GM19025 (cell line): ENCODE measurements at regions not wholly inside any gene's neighbourhood (a gene's known extent, or its start where the extent isn't known, plus 50 kb on each side); places are given as distances from the start of the nearest gene placed in this dataset.

Source experiments
- ATAC-seq: cut with Tn5 transposase; IDR thresholded peaks from one replicate; pipeline ENCODE4 v1.9.1; 2021; ENCODE audit warnings: mild to moderate bottlenecking, low read depth, moderate library complexity; ENCODE audit not compliant: unreplicated experiment

DNA sequence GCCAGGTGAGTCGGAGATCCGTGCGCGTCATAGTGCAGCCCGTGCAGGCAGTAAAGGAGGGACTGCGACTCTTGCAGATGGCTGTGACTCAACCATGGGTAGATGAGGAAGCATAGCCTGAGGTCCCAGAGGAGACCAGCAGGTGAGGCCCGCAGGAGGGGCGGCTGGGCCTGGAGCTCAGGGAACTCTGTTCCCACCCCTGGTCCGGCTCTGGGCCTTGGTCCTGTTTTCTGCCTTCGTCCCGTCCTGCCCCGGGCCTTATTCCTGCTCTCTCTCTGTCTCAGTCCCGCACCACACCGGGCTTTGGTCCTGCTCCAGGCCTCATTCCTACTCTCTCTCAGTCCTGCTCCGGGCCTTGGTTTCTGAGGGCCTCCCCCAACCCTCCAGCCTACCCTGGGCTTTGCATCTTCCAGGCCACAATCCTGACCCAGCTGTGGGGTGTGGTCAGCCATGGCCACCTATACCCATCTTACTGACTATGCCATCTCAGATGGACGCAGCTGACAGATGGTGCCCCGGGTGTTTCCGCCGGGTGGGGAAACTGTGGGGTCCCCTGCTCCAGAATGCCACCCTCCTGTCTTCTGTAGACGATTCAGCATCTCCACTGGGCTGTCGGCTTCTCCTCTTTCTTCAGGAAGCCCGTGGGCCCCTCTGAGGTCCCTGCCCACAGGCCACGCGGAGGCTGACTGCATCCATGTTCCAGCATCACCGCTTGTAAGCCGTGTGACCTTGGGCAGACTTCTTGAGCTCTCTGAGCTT lies 1134.1 kb downstream of the BRD1 start:
- ATAC-seq, result no peak

- no peak for ATAC-seq
These were observed 1134.8 kb downstream of the BRD1 start for GRCh38 chr22:48692734-48693376.

- no peak for ATAC-seq
These were observed 1136.2 kb downstream of the BRD1 start for GRCh38 chr22:48691431-48691851.

- no peak for ATAC-seq
These were observed 1136.9 kb downstream of the BRD1 start for GRCh38 chr22:48690583-48691317.

DNA sequence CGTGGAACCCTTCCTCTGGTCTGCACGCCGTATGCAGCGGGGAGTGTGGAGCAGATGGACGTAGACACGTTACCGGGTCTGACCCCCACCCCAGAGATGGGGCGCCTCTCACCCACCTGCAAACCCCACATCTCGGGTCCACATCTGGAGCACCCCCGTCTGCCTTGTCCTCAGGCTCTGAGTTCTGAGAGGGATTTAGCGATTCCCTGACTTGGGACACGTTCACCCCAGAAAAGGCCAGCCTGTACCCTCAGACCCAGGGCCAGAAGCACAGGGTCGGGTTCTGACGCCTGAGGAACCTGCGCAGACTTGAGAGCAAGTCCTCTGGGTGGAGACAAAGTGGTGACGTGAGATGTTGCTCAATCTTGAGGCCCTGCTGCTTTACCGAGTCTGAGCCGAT lies 1138.5 kb downstream of the BRD1 start:
- no peak for ATAC-seq

- ATAC-seq, result no peak
These were observed 1139.3 kb downstream of the BRD1 start for GRCh38 chr22:48688366-48688765.

GRCh38 chr22:48687606-48688005 lies 1140.1 kb downstream of the BRD1 start:
- no peak for ATAC-seq

- no peak for ATAC-seq
These were observed 1140.9 kb downstream of the BRD1 start for GRCh38 chr22:48686694-48687302.

- no peak for ATAC-seq
These were observed 1141.9 kb downstream of the BRD1 start for GRCh38 chr22:48685767-48686166.

GRCh38 chr22:48683640-48684039 lies 1144.0 kb downstream of the BRD1 start:
- ATAC-seq, result no peak

DNA sequence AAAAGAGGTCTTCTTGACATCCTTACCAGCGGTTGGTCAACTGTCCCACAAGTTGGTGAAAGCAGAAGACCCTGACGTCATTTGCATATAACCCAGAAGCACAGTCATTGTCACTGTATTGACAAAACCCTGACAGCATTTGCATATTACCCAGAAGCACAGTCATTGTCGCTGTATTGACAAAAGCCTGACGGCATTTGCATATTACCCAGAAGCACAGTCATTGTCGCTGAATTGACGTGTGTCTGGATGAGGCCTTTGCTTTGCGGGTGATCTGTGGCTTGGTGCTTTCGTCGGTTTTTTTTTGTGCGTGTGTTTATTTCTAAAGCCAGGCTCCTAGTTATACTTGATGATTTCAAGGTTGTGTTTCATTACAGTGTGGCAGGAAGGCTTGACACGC lies 1145.2 kb downstream of the BRD1 start:
- no peak for ATAC-seq

GRCh38 chr22:48680601-48681000 lies 1147.1 kb downstream of the BRD1 start:
- no peak for ATAC-seq

DNA sequence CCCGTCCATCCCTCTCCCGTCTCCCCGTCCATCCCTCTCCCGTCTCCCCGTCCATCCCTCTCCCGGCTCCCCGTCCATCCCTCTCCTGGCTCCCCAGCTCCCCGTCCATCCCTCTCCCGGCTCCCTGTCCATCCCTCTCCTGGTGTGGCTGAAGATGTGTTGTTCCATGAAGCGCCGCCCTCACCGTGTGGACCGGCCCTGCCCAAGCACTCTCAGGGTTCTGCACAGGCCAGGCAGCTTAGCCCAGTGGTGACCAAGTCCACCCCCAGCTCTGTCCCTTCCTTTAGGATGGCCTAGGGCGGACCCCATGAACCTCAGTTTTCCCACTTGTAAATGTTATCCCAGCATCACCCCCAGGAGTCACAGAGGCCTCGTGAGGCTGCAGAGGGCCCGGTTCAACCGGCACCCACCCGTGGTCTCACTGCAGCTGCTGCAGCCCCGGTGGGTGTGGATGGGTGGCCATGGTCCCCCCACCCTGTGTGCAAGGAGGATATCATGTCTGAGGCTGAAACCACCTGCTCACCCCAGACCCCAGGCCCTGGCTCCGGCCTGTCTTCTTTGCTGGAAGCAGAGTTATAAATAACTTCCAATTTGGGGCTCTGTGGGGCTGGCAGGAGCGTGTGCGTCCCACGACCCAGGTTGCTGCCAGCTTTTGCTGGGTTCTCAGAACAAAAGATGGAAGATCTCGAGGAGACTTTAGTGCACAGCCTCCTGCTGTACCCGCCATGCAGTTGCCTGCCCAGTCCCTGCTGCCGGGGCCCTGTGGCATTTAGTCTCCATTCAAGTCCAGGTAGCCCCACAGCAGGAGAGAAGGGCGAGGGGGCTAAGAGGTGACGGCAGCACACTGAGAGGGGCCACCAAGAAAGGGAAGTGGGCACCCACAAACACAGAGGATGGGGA lies 1147.8 kb downstream of the BRD1 start:
- ATAC-seq, result no peak

DNA sequence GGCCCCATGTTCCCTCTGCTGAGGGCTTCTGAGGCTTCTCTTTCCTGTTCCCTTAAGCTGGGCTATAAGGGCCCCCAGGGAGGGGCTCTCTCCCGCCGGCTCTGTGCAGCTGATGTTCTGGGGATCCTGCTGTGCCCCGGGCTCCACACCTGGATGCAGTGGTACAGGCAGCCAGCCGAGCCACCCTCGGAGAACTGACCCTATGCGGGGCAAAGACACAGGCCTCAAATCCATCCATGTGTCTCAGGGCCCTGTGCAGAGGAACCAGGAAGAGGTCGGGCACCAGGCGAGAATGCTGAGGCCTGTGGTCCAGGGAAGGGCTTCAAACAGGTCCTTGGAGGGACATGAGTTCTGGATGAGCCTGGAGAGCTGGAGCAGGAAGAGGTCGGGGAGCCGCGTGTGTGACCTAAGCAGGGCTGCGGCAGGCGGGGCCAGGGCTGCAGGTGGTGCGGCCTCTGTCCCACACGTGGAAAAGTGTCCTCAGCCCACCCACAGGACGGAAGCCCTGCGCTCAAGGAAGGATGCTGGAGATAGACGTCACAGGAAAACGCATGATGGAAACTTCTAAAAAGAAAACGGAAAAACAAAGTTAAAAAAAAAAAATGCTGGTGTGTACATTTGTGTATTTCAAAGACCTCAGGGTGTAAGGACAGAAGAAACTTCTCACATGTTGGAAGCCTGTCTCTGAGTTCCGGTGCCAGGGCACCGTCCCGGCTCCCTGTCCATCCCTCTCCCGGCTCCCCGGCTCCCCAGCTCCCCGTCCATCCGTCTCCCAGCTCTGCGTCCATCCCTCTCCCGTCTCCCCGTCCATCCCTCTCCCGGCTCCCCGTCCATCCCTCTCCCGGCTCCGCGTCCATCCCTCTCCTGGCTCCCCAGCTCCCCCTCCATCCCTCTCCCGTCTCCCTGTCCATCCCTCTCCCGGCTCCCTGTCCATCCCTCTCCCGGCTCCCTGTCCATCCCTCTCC lies 1149.2 kb downstream of the BRD1 start:
- ATAC-seq, result no peak

- ATAC-seq, result no peak
These were observed 1150.1 kb downstream of the BRD1 start for GRCh38 chr22:48677621-48678020.

DNA sequence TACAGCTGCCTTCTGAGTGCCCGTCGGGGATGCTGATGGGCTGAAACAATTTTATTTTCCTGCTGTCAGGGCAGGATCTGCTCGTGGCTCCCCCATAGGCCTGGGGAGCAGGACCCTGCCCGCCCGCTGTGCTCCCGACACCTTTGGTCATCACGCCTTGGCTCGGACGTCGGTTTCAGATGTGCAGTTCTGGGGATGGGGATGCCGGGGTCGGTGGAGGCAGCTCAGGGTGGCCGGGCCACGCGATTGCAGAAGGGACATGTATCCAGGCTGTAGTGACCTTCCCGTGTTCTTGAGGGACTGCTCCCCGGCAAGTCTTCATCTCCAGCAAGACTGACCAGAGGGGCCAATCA lies 1150.5 kb downstream of the BRD1 start:
- no peak for ATAC-seq

DNA sequence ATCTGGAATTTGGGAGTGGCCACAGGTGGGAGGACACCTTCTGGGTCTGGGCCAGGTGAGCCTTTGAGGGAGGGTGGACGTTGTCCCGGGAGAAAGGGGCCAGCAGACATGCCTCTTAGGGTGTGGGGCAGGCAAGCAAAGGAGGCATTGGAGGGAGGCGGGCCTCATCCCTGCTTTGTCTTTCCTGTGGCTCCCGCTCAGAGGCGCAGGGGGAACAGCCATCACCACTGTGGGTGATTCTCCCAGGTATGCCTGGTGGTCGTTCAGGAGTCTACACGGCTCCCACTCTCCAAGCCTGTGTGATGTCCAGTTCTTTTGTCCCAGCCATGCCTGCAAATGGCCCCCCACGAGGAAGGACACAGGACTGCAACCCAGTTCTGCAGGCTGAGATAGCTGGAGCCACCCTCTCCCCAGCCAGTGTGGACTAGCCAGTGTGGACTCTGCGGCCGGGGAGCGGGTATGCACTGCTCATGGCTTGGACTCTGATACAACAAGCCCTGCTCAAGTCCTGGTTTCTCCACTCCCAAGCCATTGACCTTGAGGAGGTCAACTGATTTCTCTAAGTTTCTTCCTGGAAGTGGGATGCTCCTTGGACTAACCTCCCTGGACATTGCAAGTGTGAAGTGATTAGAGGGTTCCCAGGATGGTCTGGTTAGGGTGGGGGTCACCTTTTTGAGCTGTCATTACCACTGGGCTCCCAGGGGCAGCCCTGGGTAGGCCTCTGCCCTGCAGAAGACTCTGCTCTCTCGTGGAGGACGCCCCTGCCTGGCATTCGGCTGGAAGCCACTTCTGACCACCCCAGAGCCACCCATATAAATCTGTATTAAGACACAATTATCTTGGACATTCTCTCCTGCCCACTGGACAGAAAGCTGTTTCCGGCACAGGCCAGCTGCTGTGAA lies 1151.2 kb downstream of the BRD1 start:
- no peak for ATAC-seq

DNA sequence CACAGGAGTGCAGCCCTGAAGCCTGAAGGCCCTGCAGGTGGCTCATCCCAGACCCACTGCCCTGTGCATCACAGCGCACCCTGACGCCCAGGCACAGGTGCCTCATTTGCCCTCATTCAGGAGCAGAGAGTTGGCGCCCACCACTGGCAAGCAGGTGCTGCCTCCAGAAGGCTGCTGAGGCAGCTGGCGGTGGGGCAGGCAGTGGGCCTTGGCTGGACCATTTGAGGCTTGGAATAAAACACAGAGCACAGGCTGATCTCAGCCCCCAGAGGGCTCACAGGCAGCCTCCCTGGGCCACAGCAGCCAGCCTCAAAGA lies 1151.9 kb downstream of the BRD1 start:
- ATAC-seq, result no peak
